Peyer's patch (tissue), 4 donors: ENCODE measurements at regions not wholly inside any gene's neighbourhood (a gene's known extent, or its start where the extent isn't known, plus 50 kb on each side); places are given as distances from the start of the nearest gene placed in this dataset.

ENCODE experiments used
- DNase-seq, 3 donors: peaks; one replicate each; pipeline ENCODE4 v3.0.0-alpha.2; 2017 to 2019
- H3K27ac ChIP-seq, 4 donors: fragments of 200-600 bp; sonication (generic); one replicate each; pipeline ENCODE4 v1.5.1; 2016 to 2019
- H3K27me3 ChIP-seq, 2 donors: fragments of 200-600 bp; sonication (generic); one replicate each; pipeline ENCODE4 v1.5.1; 2019
- H3K36me3 ChIP-seq, 3 donors: fragments of 200-600 bp; sonication (generic); one replicate each; pipeline ENCODE4 v1.5.1; 2016 to 2019
- H3K4me1 ChIP-seq, 4 donors: fragments of 200-600 bp; sonication (generic); one replicate each; pipeline ENCODE4 v1.5.1; 2016 to 2019
- H3K4me3 ChIP-seq, 4 donors: fragments of 200-600 bp; sonication (generic); 1 replicate in 3 of 4; 2 replicates in 1 of 4; pipeline ENCODE4 v1.5.1; 2016 to 2019; ENCODE audit warnings: mild to moderate bottlenecking in 1 of 4
- H3K9me3 ChIP-seq, 4 donors: fragments of 200-600 bp; sonication (generic); one replicate each; pipeline ENCODE4 v1.5.1; 2016 to 2019; ENCODE audit warnings: mild to moderate bottlenecking in 1 of 4
- CTCF ChIP-seq, 6 experiments: fragments of 450-650 bp in 4 of 6; fragments of 200-600 bp in 2 of 6; sonication (generic) in 1 of 6; IDR thresholded peaks; one replicate each; pipeline ENCODE4 v1.5.1; 2017 to 2019; ENCODE audit warnings: antibody characterized with exemption in 6 of 6, mild to moderate bottlenecking in 3 of 6, moderate library complexity in 1 of 6
- POLR2A ChIP-seq, 2 donors: fragments of 450-650 bp; IDR thresholded peaks; one replicate each; pipeline ENCODE4 v1.5.1; 2017; ENCODE audit warnings: antibody characterized with exemption in 2 of 2, mild to moderate bottlenecking in 2 of 2, moderate library complexity in 2 of 2

GRCh38 chr13:27352698-27353097 is 71.7 kb upstream of the GTF3A start:
- H3K4me3 ChIP-seq: peak overlapping the region in 2 of 4 donors; percentile 30 to 43
- DNase-seq: no peak
- H3K36me3 ChIP-seq: no peaks in the 10 kb centered on the region
- H3K27ac ChIP-seq: peak overlapping the region in 3 of 4 donors; percentile 57 to 72 (median 66)
- TF ChIP-seq POLR2A (IDR thresholded peaks at IDR 0.05) (no peak), CTCF (IDR thresholded peaks at IDR 0.05) (no peak)
- peaks cover 0 to 4% (median 0%) of the 10 kb centered on the region in 4 donors for H3K4me1 ChIP-seq
- H3K9me3 ChIP-seq: no peaks in the 10 kb centered on the region
- no peaks in the 10 kb centered on the region for H3K27me3 ChIP-seq

- DNase-seq: no peak
- peak overlapping the region in 2 of 4 donors; percentile 30 to 43 for H3K4me3 ChIP-seq
- peaks cover 0 to 4% (median 0%) of the 10 kb centered on the region in 4 donors for H3K4me1 ChIP-seq
- TF ChIP-seq CTCF (IDR thresholded peaks at IDR 0.05): no peak
- TF ChIP-seq POLR2A (IDR thresholded peaks at IDR 0.05): no peak
- H3K36me3 ChIP-seq: no peaks in the 10 kb centered on the region
- H3K27me3 ChIP-seq: no peaks in the 10 kb centered on the region
- peak overlapping the region; percentile 24 to 72 (median 62) for H3K27ac ChIP-seq
- no peaks in the 10 kb centered on the region for H3K9me3 ChIP-seq
Observed at GRCh38 chr13:27353166-27353583, 71.2 kb upstream of the GTF3A start.

- no peak overlapping the region for H3K4me3 ChIP-seq
- peak overlapping the region; percentile 24 to 72 (median 62) for H3K27ac ChIP-seq
- DNase-seq: no peak
- no peaks in the 10 kb centered on the region for H3K27me3 ChIP-seq
- H3K9me3 ChIP-seq: no peaks in the 10 kb centered on the region
- TF ChIP-seq CTCF (IDR thresholded peaks at IDR 0.05) (no peak), POLR2A (IDR thresholded peaks at IDR 0.05) (no peak)
- H3K4me1 ChIP-seq: peaks cover 0 to 4% (median 0%) of the 10 kb centered on the region in 4 donors
- no peaks in the 10 kb centered on the region for H3K36me3 ChIP-seq
Observed at GRCh38 chr13:27353708-27354107, 70.7 kb upstream of the GTF3A start.

GRCh38 chr13:27354379-27354778 is 70.0 kb upstream of the GTF3A start:
- no peaks in the 10 kb centered on the region for H3K9me3 ChIP-seq
- H3K4me1 ChIP-seq: peaks cover 0 to 4% (median 0%) of the 10 kb centered on the region in 4 donors
- no peak for DNase-seq
- no peak overlapping the region for H3K4me3 ChIP-seq
- H3K36me3 ChIP-seq: no peaks in the 10 kb centered on the region
- TF ChIP-seq POLR2A (IDR thresholded peaks at IDR 0.05) (no peak), CTCF (IDR thresholded peaks at IDR 0.05) (peak in 1 of 6 experiments; percentile 8)
- no peaks in the 10 kb centered on the region for H3K27me3 ChIP-seq
- H3K27ac ChIP-seq: peak overlapping the region in 1 of 4 donors; percentile 72

- Histone ChIP-seq H3K36me3 (no peaks in the 10 kb centered on the region), H3K4me3 (no peak overlapping the region), H3K27me3 (no peaks in the 10 kb centered on the region), H3K9me3 (no peaks in the 10 kb centered on the region), H3K27ac (no peak overlapping the region), H3K4me1 (peaks cover 0 to 4% (median 0%) of the 10 kb centered on the region in 4 donors)
- DNase-seq: no peak
- TF ChIP-seq POLR2A (IDR thresholded peaks at IDR 0.05) (no peak), CTCF (IDR thresholded peaks at IDR 0.05) (no peak)
Observed at GRCh38 chr13:27355894-27356293, 68.5 kb upstream of the GTF3A start.

GRCh38 chr13:27358420-27358819 is 66.0 kb upstream of the GTF3A start:
- Histone ChIP-seq H3K4me1 (peaks cover 0 to 7% (median 5%) of the 10 kb centered on the region in 4 donors), H3K27me3 (no peaks in the 10 kb centered on the region), H3K9me3 (no peaks in the 10 kb centered on the region), H3K27ac (no peak overlapping the region), H3K4me3 (no peak overlapping the region), H3K36me3 (no peaks in the 10 kb centered on the region)
- TF ChIP-seq POLR2A (IDR thresholded peaks at IDR 0.05) (no peak), CTCF (IDR thresholded peaks at IDR 0.05) (no peak)
- DNase-seq: no peak
